ENCODE measurements at regions not wholly inside any gene's neighbourhood (a gene's known extent, or its start where the extent isn't known, plus 50 kb on each side); places are given as distances from the start of the nearest gene placed in this dataset.
"Not testable (repeated sequence)": the region's sequence is repeated elsewhere in the genome, so short reads cannot be mapped to it uniquely, and the experiment has no call there.

- Histone ChIP-seq H3K36me3 (no peaks in the 10 kb centered on the region), H3K27me3 (no peaks in the 10 kb centered on the region), H3K27ac (no peak overlapping the region), H3K4me1 (no peaks in the 10 kb centered on the region), H3K4me3 (no peak overlapping the region), H3K9me3 (peaks cover 0 to 8% (median 0%) of the 10 kb centered on the region in 3 donors)
- intact Hi-C loops (cut with DNase I) = no loop called here
- TF ChIP-seq, protein P1, sequence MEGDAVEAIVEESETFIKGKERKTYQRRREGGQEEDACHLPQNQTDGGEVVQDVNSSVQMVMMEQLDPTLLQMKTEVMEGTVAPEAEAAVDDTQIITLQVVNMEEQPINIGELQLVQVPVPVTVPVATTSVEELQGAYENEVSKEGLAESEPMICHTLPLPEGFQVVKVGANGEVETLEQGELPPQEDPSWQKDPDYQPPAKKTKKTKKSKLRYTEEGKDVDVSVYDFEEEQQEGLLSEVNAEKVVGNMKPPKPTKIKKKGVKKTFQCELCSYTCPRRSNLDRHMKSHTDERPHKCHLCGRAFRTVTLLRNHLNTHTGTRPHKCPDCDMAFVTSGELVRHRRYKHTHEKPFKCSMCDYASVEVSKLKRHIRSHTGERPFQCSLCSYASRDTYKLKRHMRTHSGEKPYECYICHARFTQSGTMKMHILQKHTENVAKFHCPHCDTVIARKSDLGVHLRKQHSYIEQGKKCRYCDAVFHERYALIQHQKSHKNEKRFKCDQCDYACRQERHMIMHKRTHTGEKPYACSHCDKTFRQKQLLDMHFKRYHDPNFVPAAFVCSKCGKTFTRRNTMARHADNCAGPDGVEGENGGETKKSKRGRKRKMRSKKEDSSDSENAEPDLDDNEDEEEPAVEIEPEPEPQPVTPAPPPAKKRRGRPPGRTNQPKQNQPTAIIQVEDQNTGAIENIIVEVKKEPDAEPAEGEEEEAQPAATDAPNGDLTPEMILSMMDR (IDR thresholded peaks at IDR 0.05) = no peak
- TF ChIP-seq POLR2A (IDR thresholded peaks at IDR 0.05) = no peak
- no peak for DNase-seq
- WGBS, 2 donors = 100% methylated on average over 1 of the region's 1 CpG; no CpG with 5 or more reads in 1 of the 2 donors
Measured at GRCh38 chr9:73969936-73970335, 527.2 kb upstream of the RORB start.

DNA sequence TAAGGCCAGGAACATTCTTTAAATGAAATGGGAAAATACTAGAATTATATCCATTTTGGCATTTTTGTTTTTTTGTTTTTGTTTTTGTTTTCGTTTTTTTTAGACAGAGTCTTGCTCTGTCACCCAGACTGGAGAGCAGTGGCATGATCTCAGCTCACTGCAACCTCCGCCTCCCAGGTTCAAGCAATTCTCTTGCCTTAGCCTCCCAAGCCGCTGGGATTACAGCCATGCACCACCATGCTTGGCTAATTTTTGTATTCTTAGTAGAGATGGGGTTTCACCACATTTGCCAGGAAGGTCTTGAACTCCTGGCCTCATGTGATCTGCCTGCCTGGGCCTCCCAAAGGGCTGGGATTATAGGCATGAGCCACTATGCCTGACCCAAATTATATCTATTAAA is 520.7 kb upstream of the RORB start:
- H3K36me3 ChIP-seq; intact Hi-C loops (cut with DNase I); DNase-seq; H3K9me3 ChIP-seq; H3K27ac ChIP-seq; H3K27me3 ChIP-seq; H3K4me1 ChIP-seq; H3K4me3 ChIP-seq: not testable (repeated sequence)
- WGBS, 2 donors = 71 to 80% methylated on average over 3 of the region's 3 CpGs

- TF ChIP-seq POLR2A (IDR thresholded peaks at IDR 0.05) = no peak
- TF ChIP-seq, protein P1 (IDR thresholded peaks at IDR 0.05) = no peak
- Histone ChIP-seq H3K4me3 (no peak overlapping the region), H3K36me3 (no peaks in the 10 kb centered on the region), H3K4me1 (no peaks in the 10 kb centered on the region), H3K27ac (no peak overlapping the region), H3K9me3 (no peaks in the 10 kb centered on the region), H3K27me3 (no peaks in the 10 kb centered on the region)
- WGBS, 2 donors = 64 to 69% methylated on average over 3 of the region's 3 CpGs
- intact Hi-C loops (cut with DNase I) = no loop called here
- no peak for DNase-seq
Measured at GRCh38 chr9:73979894-73980264, 517.3 kb upstream of the RORB start.

DNA sequence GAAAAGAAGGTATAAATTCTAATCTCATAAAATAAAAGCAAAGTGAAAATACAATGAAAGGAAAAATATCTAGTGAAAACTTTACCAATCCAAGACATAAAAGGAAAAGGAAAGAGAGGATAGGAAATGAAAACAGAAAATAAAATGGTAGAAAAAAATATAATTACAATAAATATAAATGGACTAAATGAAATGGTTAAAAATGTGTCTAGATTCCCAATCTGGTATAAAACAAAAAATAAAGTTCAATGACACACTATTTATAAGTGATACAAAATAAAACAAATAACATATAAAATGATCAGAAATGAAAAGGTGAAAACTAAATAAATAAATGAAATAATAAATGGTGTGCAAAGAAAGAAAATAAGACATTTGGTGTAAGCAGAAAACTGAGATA is 516.4 kb upstream of the RORB start:
- TF ChIP-seq, protein P1 (IDR thresholded peaks at IDR 0.05) = no peak
- no peak for TF ChIP-seq POLR2A (IDR thresholded peaks at IDR 0.05)
- Histone ChIP-seq H3K9me3 (no peaks in the 10 kb centered on the region), H3K36me3 (no peaks in the 10 kb centered on the region), H3K27ac (no peak overlapping the region), H3K4me3 (no peak overlapping the region), H3K4me1 (no peaks in the 10 kb centered on the region), H3K27me3 (no peaks in the 10 kb centered on the region)
- DNase-seq = no peak
- intact Hi-C loops (cut with DNase I) = no loop called here

DNA sequence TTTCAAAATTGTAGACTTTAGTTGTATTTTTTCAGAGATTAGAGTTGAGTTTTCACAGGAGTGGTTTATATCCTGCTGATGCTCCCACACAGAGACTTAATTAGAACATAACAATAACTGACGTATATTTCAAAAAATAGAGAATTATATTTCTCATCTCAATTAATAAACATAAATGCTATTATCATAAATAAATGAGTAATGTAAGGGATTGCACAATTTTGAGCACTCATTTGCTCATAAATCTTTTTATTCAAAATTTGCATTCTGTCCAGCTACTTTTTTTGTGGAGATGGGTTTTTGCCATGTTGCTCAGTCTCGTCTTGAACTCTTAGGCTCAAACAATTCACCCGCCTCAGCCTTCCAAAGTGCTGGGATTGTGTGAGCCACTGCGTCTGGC is 515.7 kb upstream of the RORB start:
- intact Hi-C loops (cut with DNase I) = no loop called here
- Histone ChIP-seq H3K36me3 (no peaks in the 10 kb centered on the region), H3K4me3 (no peak overlapping the region), H3K27ac (no peak overlapping the region), H3K4me1 (no peaks in the 10 kb centered on the region), H3K27me3 (no peaks in the 10 kb centered on the region), H3K9me3 (no peaks in the 10 kb centered on the region)
- WGBS, 2 donors = 66 to 75% methylated on average over 4 of the region's 4 CpGs
- TF ChIP-seq, protein P1 (IDR thresholded peaks at IDR 0.05) = no peak
- no peak for TF ChIP-seq POLR2A (IDR thresholded peaks at IDR 0.05)
- no peak for DNase-seq

DNA sequence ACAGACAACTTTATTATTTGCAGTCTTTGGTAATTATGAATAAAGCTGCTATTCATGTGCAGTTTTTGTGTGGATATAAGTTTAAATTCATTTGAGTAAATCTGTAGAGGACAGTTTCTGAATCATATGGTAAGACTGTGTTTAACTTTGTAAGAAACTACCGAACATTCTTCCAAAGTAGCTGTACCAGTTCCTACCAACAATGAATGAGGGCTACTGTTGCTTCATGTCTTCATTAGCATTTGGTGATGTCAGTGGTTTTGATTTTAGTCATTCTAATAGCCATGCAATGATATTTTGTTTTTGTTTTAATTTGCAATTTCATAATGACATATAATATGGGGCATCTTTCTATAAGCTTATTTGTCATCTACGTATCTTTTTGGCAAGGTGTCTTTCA is 501.3 kb upstream of the RORB start:
- TF ChIP-seq, protein P1 (IDR thresholded peaks at IDR 0.05) = no peak
- no peak for TF ChIP-seq POLR2A (IDR thresholded peaks at IDR 0.05)
- no peaks in the 10 kb centered on the region for H3K27me3 ChIP-seq
- no peaks in the 10 kb centered on the region for H3K36me3 ChIP-seq
- DNase-seq = no peak
- WGBS, 2 donors = 58 to 66% methylated on average over 2 of the region's 2 CpGs
- no peak overlapping the region for H3K27ac ChIP-seq
- no peak overlapping the region for H3K4me3 ChIP-seq
- no peaks in the 10 kb centered on the region for H3K9me3 ChIP-seq
- intact Hi-C loops (cut with DNase I) = no loop called here
- no peaks in the 10 kb centered on the region for H3K4me1 ChIP-seq
